Spleen (tissue), 11 donors: ENCODE measurements at regions not wholly inside any gene's neighbourhood (a gene's known extent, or its start where the extent isn't known, plus 50 kb on each side); places are given as distances from the start of the nearest gene placed in this dataset.

Source experiments
- DNase-seq: peaks from one replicate; pipeline ENCODE4 v3.0.0-alpha.2; 2020
- H3K27ac ChIP-seq, 8 donors: fragments of 200-600 bp; sonication (generic) in 7 of 8; 1 replicate in 4 of 8; 2 replicates in 4 of 8; pipeline versions ENCODE4 v1.5.0 to v1.8.0; 2016 to 2021; ENCODE audit warnings: inconsistent platforms in 4 of 8, mild to moderate bottlenecking in 4 of 8, moderate library complexity in 1 of 8
- H3K27me3 ChIP-seq, 7 donors: fragments of 200-600 bp; sonication (generic) in 6 of 7; replicated peaks in 1 of 7; 1 replicate in 4 of 7; 2 replicates in 3 of 7; pipeline versions ENCODE4 v1.5.0 to v1.8.0; 2016 to 2021; ENCODE audit warnings: inconsistent platforms in 3 of 7, mild to moderate bottlenecking in 1 of 7
- H3K36me3 ChIP-seq, 6 donors: fragments of 200-600 bp; sonication (generic) in 5 of 6; 1 replicate in 4 of 6; 2 replicates in 2 of 6; pipeline versions ENCODE4 v1.5.0 to v1.8.0; 2016 to 2021; ENCODE audit warnings: inconsistent platforms in 2 of 6
- H3K4me1 ChIP-seq, 6 donors: fragments of 200-600 bp; sonication (generic) in 5 of 6; 1 replicate in 3 of 6; 2 replicates in 3 of 6; pipeline versions ENCODE4 v1.5.0 to v1.8.0; 2016 to 2021; ENCODE audit warnings: inconsistent platforms in 3 of 6
- H3K4me3 ChIP-seq, 8 donors: fragments of 200-600 bp; sonication (generic) in 7 of 8; 1 replicate in 4 of 8; 2 replicates in 4 of 8; pipeline versions ENCODE4 v1.5.0 to v1.8.0; 2016 to 2021; ENCODE audit warnings: inconsistent platforms in 4 of 8, mild to moderate bottlenecking in 4 of 8, moderate library complexity in 2 of 8
- H3K9me3 ChIP-seq, 8 donors: fragments of 200-600 bp; sonication (generic) in 7 of 8; 1 replicate in 4 of 8; 2 replicates in 4 of 8; pipeline versions ENCODE4 v1.5.0 to v1.8.0; 2016 to 2021; ENCODE audit warnings: inconsistent platforms in 4 of 8
- POLR2A ChIP-seq, 3 donors: fragments of 450-650 bp; IDR thresholded peaks; one replicate each; pipeline ENCODE4 v1.5.1; 2017; ENCODE audit warnings: antibody characterized with exemption in 3 of 3, mild to moderate bottlenecking in 1 of 3
- POLR2AphosphoS5 ChIP-seq, 3 donors: sonication (generic); formaldehyde crosslinking; IDR thresholded peaks; one replicate each; pipeline ENCODE4 v1.5.1; 2017; ENCODE audit warnings: antibody characterized with exemption in 3 of 3
- WGBS, 5 donors: extraction: QIAGEN DNeasy Blood & Tissue Kit in 3 of 5; methylation state at CpG; one replicate each; pipeline versions ENCODE4 v1.1.5 to v1.1.7; 2013 to 2018; 5-methylcytosine and 5-hydroxymethylcytosine counted together
- intact Hi-C: fragments of 100-400 bp; cut with DNase I; formaldehyde crosslinking; loops from one replicate; pipeline ENCODE4 v1.15.0; 2023; ENCODE audit warnings: low total_unique reads
- TF ChIP-seq, protein P1 (sequence below), 11 experiments: fragments of 200-600 bp in 7 of 11; fragments of 450-650 bp in 4 of 11; sonication (generic) in 4 of 11; IDR thresholded peaks in 8 of 11; conservative IDR thresholded peaks in 3 of 11; 1 replicate in 7 of 11; 2 replicates in 4 of 11; pipeline versions ENCODE4 v1.4.0 to v1.8.0; 2016 to 2021; ENCODE audit warnings: antibody characterized with exemption in 11 of 11, inconsistent platforms in 4 of 11, mild to moderate bottlenecking in 1 of 11
- donor health status: healthy with polysubstance abuse.
- donor health status: DM: no; HTN: no; CAD: no; lungs with moderate emphysema.
- donor health status: DM: no; HTN: no; CAD: no.
- donor health status: Bipolar disorder and iron deficiency.
- donor health status: healthy.
- donor health status: DM: no; HTN: no; CAD: no.
- donor health status: DM: yes; HTN: yes; CAD: no.

DNA sequence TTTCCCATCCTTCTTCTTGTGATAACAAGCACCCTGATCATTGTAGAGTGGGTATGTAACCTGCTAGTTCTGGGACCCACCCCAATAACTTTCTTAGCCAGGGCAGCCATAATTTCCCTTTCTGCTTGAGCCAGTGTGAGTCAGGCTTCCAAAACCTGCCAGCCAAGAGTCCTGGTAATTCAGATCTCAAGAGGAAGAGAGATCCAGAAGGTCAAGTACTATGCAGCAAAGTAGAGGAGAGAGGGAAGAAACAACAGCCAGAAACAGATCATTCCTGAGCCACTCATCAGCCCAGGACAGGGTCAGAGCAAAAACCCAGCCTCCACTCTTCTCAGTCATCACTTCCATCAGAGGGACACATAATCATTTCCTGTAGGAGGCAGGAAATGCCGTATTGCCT lies 182.0 kb downstream of the DICER1 start:
- Histone ChIP-seq H3K4me1 (no peaks in the 10 kb centered on the region), H3K9me3 (peaks cover 0 to 9% (median 0%) of the 10 kb centered on the region in 8 donors), H3K36me3 (no peaks in the 10 kb centered on the region), H3K27me3 (peaks cover 0 to 21% (median 0%) of the 10 kb centered on the region in 7 donors), H3K27ac (no peak overlapping the region), H3K4me3 (no peak overlapping the region)
- WGBS, 5 donors = 30 to 60% (median 41%) methylated on average over 1 of the region's 1 CpG
- intact Hi-C loops = no loop called here
- TF ChIP-seq, protein P1, sequence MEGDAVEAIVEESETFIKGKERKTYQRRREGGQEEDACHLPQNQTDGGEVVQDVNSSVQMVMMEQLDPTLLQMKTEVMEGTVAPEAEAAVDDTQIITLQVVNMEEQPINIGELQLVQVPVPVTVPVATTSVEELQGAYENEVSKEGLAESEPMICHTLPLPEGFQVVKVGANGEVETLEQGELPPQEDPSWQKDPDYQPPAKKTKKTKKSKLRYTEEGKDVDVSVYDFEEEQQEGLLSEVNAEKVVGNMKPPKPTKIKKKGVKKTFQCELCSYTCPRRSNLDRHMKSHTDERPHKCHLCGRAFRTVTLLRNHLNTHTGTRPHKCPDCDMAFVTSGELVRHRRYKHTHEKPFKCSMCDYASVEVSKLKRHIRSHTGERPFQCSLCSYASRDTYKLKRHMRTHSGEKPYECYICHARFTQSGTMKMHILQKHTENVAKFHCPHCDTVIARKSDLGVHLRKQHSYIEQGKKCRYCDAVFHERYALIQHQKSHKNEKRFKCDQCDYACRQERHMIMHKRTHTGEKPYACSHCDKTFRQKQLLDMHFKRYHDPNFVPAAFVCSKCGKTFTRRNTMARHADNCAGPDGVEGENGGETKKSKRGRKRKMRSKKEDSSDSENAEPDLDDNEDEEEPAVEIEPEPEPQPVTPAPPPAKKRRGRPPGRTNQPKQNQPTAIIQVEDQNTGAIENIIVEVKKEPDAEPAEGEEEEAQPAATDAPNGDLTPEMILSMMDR (IDR thresholded peaks at IDR 0.05 in 8 of 11, conservative IDR thresholded peaks at IDR 0.05 in 3 of 11) = no peak
- TF ChIP-seq POLR2A (IDR thresholded peaks at IDR 0.05) (no peak), POLR2AphosphoS5 (IDR thresholded peaks at IDR 0.05) (no peak)
- no peak for DNase-seq

DNA sequence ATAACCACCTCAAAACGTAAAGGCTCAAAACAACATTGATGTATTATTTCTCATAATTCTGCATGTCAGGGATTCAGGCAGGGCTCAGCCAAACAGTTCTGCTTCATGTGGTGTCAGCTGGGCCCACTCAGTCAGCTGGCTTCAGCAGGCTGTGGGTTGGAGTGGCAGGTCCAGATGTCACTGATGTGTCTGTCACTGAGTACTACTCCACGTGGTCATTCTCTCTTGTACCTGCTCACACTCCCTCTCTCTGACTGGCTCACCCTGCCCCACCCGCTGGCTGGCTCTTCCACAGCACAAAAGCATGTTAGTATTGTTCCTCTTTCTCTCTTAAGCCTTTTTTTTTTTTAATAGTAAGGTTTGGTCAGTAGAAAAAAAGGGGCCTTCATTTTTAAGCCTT lies 182.4 kb downstream of the DICER1 start:
- peaks cover 0 to 24% (median 0%) of the 10 kb centered on the region in 7 donors for H3K27me3 ChIP-seq
- no peaks in the 10 kb centered on the region for H3K36me3 ChIP-seq
- intact Hi-C loops = no loop called here
- H3K9me3 ChIP-seq = peaks cover 0 to 9% (median 0%) of the 10 kb centered on the region in 8 donors
- no peak for DNase-seq
- 38 to 47% (median 43%) methylated on average over 3 of the region's 3 CpGs for WGBS, 5 donors
- TF ChIP-seq POLR2AphosphoS5 (IDR thresholded peaks at IDR 0.05) (no peak), POLR2A (IDR thresholded peaks at IDR 0.05) (no peak)
- H3K27ac ChIP-seq = no peak overlapping the region
- H3K4me1 ChIP-seq = no peaks in the 10 kb centered on the region
- no peak overlapping the region for H3K4me3 ChIP-seq

DNA sequence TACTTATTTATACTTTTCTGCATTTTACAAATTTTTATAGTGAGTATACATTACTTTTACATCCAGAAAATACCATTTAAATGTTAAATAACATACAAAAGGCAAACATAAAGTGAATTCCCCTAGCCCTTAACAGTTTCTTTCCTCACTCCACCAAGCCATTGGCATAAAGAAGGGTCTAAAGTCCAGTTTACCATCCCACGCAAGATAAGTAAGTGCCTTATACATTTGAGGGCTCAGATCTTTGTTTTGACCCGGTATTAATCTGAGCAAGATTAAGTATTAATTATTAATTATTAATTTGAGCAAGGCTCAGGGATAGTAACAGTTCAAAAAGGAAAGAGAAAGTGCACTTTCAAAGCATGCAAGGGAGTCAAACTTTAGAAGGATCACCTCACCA lies 182.9 kb downstream of the DICER1 start:
- no peak overlapping the region for H3K4me3 ChIP-seq
- no peaks in the 10 kb centered on the region for H3K4me1 ChIP-seq
- intact Hi-C loops = no loop called here
- no peak for DNase-seq
- H3K27me3 ChIP-seq = peaks cover 0 to 29% (median 0%) of the 10 kb centered on the region in 7 donors
- no peak overlapping the region for H3K27ac ChIP-seq
- TF ChIP-seq POLR2A (IDR thresholded peaks at IDR 0.05) (no peak), POLR2AphosphoS5 (IDR thresholded peaks at IDR 0.05) (no peak)
- TF ChIP-seq, protein P1 (IDR thresholded peaks at IDR 0.05 in 8 of 11, conservative IDR thresholded peaks at IDR 0.05 in 3 of 11) = no peak
- peaks cover 0 to 9% (median 0%) of the 10 kb centered on the region in 8 donors for H3K9me3 ChIP-seq
- no peaks in the 10 kb centered on the region for H3K36me3 ChIP-seq
- WGBS, 5 donors = 72 to 83% (median 78%) methylated on average over 2 of the region's 2 CpGs

DNA sequence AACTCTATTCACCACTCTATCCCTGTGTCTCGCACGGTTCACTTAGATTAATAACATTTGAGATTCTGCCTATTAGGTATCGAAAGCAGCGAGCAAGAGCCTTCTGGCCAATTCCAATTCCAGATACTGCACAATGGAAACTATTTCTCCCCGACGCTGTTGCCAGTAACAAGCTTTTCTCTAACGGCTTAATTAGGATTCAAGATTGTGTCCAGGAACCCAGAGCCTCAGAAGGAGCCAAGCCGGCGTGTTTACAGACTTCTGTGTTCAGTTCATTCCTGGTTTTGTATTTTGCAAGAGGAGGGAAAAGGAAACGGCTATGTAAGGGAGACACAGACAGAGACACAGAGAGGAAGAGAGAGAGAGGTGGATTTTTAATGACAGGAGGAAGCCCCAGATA lies 185.6 kb downstream of the DICER1 start:
- intact Hi-C loops = no loop called here
- TF ChIP-seq POLR2A (IDR thresholded peaks at IDR 0.05) (no peak), POLR2AphosphoS5 (IDR thresholded peaks at IDR 0.05) (no peak)
- TF ChIP-seq, protein P1 (IDR thresholded peaks at IDR 0.05 in 8 of 11, conservative IDR thresholded peaks at IDR 0.05 in 3 of 11) = no peak
- Histone ChIP-seq H3K36me3 (no peaks in the 10 kb centered on the region), H3K27me3 (peaks cover 0 to 22% (median 0%) of the 10 kb centered on the region in 7 donors), H3K4me3 (no peak overlapping the region), H3K9me3 (peaks cover 0 to 9% (median 0%) of the 10 kb centered on the region in 8 donors), H3K27ac (no peak overlapping the region), H3K4me1 (no peaks in the 10 kb centered on the region)
- no peak for DNase-seq
- 72 to 76% (median 72%) methylated on average over 10 of the region's 10 CpGs for WGBS, 5 donors
